Activated CD4-positive, alpha-beta T cell treated with anti-CD3 and anti-CD28 coated beads for 36 hours (primary cell): ENCODE measurements at regions not wholly inside any gene's neighbourhood (a gene's known extent, or its start where the extent isn't known, plus 50 kb on each side); places are given as distances from the start of the nearest gene placed in this dataset.

ENCODE experiments used
- ATAC-seq: fragments of 200-7000 bp; cut with Tn5 transposase; one replicate; pipeline ENCODE4 v1.10.0; 2021; ENCODE audit warnings: mild to moderate bottlenecking, moderate library complexity
- CTCF ChIA-PET: fragments of 350-600 bp; sonication (Branson Sonifier 250); formaldehyde crosslinking; loops from one replicate; lab custom pipeline; 2021; ENCODE audit warnings: antibody characterized with exemption; lab: Charles Lee
- POLR2A ChIA-PET: fragments of 350-600 bp; sonication (Branson Sonifier 250); formaldehyde crosslinking; loops from one replicate; lab custom pipeline; 2021; ENCODE audit warnings: antibody characterized with exemption, inconsistent platforms; lab: Charles Lee
- DNase-seq: peaks from one replicate; pipeline ENCODE4 v3.0.0-alpha.2; 2020
- H3K27ac Mint-ChIP-seq: one replicate; pipeline ENCODE4 v1.8.0; 2021; ENCODE audit warnings: mixed read lengths
- H3K27me3 Mint-ChIP-seq: one replicate; pipeline ENCODE4 v1.8.0; 2021; ENCODE audit warnings: mixed read lengths
- H3K36me3 Mint-ChIP-seq: one replicate; pipeline ENCODE4 v1.8.0; 2021; ENCODE audit warnings: low read depth, mixed read lengths
- H3K4me1 Mint-ChIP-seq: one replicate; pipeline ENCODE4 v1.8.0; 2021; ENCODE audit warnings: mixed read lengths
- H3K4me3 Mint-ChIP-seq: one replicate; pipeline ENCODE4 v1.8.0; 2021; ENCODE audit warnings: mild to moderate bottlenecking, moderate library complexity, mixed read lengths
- H3K9me3 Mint-ChIP-seq: one replicate; pipeline ENCODE4 v1.8.0; 2021; ENCODE audit warnings: low read depth, mixed read lengths
- intact Hi-C, 2 experiments: fragments of 100-400 bp; cut with DNase I in 1 of 2; cut with micrococcal nuclease in 1 of 2; formaldehyde crosslinking; loops; one replicate each; pipeline versions ENCODE4 v1.14.2 to v1.15.1; 2022 to 2024; cut with DNase I, micrococcal nuclease

GRCh38 chr1:162916821-162917613 lies 56.0 kb upstream of the CCDC190 start:
- Mint-ChIP-seq H3K4me1 (peaks cover 1% of the 10 kb centered on the region), H3K36me3 (peaks cover 3% of the 10 kb centered on the region), H3K27me3 (peaks cover 13% of the 10 kb centered on the region), H3K9me3 (peaks cover 6% of the 10 kb centered on the region), H3K27ac (no peak overlapping the region), H3K4me3 (no peak overlapping the region)
- no peak for ATAC-seq
- DNase-seq, result no peak
- intact Hi-C loops, result no loop called here
- ChIA-PET POLR2A (no interaction called here), CTCF (no interaction called here)

- intact Hi-C loops, result no loop called here
- ChIA-PET CTCF (no interaction called here), POLR2A (no interaction called here)
- DNase-seq (no peak), ATAC-seq (no peak)
- Mint-ChIP-seq H3K4me3 (no peak overlapping the region), H3K36me3 (peaks cover 3% of the 10 kb centered on the region), H3K9me3 (peaks cover 7% of the 10 kb centered on the region), H3K4me1 (no peaks in the 10 kb centered on the region), H3K27ac (no peak overlapping the region), H3K27me3 (peaks cover 13% of the 10 kb centered on the region)
These were observed 55.4 kb upstream of the CCDC190 start for GRCh38 chr1:162916407-162916806.

- CTCF ChIA-PET, result interaction anchor here (1.0 to 1.6 kb wide), 2 partner anchors 13 to 61 kb away, joined by 4 to 8 read pairs; no protein-coding TSS in a partner anchor
- DNase-seq (no peak), ATAC-seq (no peak)
- intact Hi-C loops, result no loop called here
- Mint-ChIP-seq H3K27me3 (peaks cover 13% of the 10 kb centered on the region), H3K9me3 (peaks cover 7% of the 10 kb centered on the region), H3K27ac (no peak overlapping the region), H3K4me1 (no peaks in the 10 kb centered on the region), H3K4me3 (no peak overlapping the region), H3K36me3 (peaks cover 3% of the 10 kb centered on the region)
- POLR2A ChIA-PET, result interaction anchor here (0.5 kb wide), 1 partner anchor 1896 kb away, joined by 4 read pairs; no protein-coding TSS in a partner anchor
These were observed 53.6 kb upstream of the CCDC190 start for GRCh38 chr1:162914601-162915000.

- peaks cover 11% of the 10 kb centered on the region for H3K27me3 Mint-ChIP-seq
- intact Hi-C loops, result no loop called here
- ATAC-seq, result no peak
- no peak overlapping the region for H3K4me3 Mint-ChIP-seq
- POLR2A ChIA-PET, result no interaction called here
- DNase-seq, result no peak
- peaks cover 3% of the 10 kb centered on the region for H3K36me3 Mint-ChIP-seq
- H3K9me3 Mint-ChIP-seq, result peaks cover 7% of the 10 kb centered on the region
- H3K4me1 Mint-ChIP-seq, result no peaks in the 10 kb centered on the region
- CTCF ChIA-PET, result interaction anchor here (0.8 to 1.6 kb wide), 2 partner anchors 11 to 76 kb away, joined by 3 to 8 read pairs; no protein-coding TSS in a partner anchor
- no peak overlapping the region for H3K27ac Mint-ChIP-seq
These were observed 52.4 kb upstream of the CCDC190 start for GRCh38 chr1:162913345-162913744.

GRCh38 chr1:162912061-162912667 lies 51.2 kb upstream of the CCDC190 start:
- Mint-ChIP-seq H3K9me3 (peaks cover 7% of the 10 kb centered on the region), H3K36me3 (peaks cover 3% of the 10 kb centered on the region), H3K4me1 (no peaks in the 10 kb centered on the region), H3K27ac (no peak overlapping the region), H3K4me3 (no peak overlapping the region), H3K27me3 (peaks cover 11% of the 10 kb centered on the region)
- CTCF ChIA-PET, result no interaction called here
- intact Hi-C loops, result no loop called here
- ATAC-seq, result no peak
- no peak for DNase-seq
- POLR2A ChIA-PET, result no interaction called here
